HPDE6-E6E7 (cell line): ENCODE measurements at regions not wholly inside any gene's neighbourhood (a gene's known extent, or its start where the extent isn't known, plus 50 kb on each side); places are given as distances from the start of the nearest gene placed in this dataset.

ENCODE experiments used
- DNase-seq: peaks from one replicate; pipeline ENCODE4 v3.0.0; 2011; ENCODE audit warnings: missing footprints; ENCODE audit errors: extremely low spot score

DNA sequence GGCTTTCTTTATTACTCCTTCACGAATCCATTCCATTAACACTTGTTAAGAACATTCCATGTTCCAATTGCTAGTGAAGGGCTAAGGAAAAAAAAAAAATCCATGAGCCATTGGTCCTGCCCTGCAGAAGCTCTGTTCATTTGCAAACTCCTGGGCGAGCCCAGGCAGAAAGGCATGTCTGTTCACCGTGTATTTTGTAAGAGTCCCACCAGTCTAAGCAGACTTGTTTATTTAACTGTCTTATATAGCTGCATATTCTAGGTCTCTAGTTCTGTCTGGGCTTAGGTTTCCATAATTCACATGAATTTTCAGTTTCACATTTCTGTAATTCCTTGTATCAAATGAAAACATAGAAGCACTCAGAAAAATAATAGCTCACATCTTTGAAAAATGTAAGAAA, 97.4 kb upstream of the POU2AF2 start:
- no peak for DNase-seq

DNA sequence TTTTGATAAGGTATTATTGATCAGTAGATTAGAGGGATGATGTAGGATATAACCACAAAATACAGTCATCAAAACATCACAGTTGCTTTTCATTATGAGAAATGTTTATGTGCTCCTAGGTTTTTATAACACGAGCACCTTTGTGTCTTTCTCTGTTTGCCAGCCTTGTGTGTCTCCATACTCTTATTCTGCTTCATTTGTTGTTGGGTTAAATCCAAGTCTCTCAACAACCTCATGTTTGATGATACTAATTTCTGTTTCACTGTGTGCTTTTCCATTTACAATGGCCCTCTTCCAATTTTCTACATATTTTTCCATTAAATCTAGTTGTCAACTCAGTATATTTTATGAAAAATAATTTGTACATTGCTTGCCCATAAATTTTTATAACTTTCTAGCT, 107.7 kb upstream of the POU2AF2 start:
- DNase-seq, result no peak

DNA sequence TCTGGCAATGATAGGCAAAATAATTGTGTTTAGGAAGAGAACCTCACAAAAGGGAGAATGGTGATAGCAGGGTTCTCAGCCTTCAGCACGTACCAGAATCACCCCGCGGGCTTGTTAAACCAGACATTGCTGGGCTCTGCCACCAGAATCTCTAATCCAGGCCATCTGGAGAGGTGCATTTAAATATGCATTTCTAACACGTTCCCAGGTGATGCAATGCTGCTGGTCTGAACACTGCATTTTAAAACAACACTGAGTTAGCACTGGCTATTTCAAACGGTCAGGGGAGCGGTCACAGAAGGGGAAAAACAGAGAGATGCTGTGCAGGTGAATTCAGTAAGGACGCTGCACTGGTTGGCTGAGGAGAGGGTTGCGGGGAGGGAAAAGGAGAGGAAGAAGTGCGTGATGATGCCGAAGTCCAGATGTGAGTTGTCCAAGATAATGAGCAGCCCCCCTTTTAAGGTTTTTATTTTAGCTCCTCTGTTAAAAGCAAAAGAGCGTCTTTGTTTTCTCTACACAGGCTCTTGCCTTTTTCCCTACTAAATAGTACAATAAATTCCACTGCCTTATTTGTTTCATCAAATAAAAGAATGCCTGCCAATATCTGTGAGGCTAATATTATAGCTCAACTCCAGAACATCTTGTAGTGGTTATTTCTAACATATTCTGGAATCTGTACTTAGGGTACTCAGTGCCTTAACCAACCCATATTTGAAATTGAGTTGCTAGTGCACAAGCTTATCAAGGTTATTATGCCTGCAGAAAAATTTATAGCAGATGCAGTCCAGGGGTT, 109.6 kb upstream of the POU2AF2 start:
- DNase-seq, result no peak

DNA sequence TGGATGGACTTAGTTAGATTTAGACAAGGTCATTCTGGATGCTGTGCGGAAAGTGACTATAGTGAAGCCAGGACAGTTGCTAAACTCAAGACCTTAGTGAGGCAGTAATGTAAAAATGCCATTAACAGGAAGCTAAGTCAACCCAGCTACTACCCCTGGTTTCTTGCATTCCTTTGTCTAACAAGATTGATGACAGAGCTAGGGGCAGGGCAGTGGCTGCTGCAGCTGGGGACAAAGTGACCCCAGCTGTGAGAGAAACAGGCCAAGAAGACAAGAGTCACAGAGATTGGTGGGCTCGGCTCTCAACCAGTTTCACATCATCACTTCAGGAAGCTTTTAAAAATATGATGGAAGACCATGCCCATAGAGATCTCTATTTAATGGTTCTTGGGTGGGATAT, 110.4 kb upstream of the POU2AF2 start:
- no peak for DNase-seq

DNA sequence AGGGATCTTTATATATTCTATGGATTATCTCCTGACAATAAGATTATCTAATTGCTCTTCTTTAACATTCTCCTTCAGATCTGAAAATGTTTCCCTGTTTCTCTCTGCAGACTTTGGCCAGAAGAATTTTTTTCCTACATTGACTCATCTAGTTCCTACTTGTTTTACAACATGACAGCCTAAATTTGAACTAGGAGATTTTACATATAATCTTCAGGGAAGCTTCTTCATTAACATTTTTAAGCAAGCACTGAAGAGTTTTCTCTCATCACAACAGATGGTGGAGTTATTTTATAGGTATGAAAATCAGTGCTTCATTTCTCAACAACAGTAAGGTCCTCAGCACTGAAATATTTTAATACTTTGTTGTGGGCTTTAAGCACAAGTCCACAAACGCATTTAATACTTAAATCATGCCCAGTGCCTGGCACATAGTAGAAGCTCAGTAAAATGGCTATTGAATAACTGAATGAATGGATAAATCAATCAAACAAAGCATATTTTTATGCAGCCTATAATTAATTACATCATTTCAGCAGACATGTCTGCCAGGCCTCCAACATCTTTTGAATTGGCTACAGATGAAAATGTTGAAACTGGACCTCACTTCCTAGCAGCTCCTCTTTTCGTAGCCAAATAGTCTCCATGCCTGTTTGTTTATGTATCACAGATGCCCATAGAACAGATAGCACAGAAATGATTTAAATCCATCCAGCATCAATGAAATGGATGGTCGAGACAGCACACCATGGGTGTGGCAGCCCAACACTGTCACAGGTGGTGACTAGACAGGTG, 117.3 kb upstream of the POU2AF2 start:
- no peak for DNase-seq

DNA sequence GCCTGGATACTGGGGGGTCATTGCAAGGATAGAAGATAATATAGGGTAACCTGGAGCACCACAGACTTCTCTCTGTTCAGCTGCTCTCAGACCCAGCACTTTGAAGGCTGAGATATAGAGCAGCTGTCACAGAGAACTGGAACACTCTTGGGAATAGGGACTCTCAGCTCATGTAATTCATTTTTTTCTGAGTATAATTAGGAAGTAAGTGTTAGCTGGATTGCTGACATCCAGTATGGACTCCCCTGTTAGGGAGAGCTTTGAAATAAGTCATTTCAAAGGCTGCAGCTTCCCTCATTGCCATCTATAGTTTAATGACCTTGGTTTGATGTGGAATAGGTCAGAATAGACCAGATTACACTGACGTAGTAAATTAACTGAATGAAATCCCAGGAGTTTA, 120.8 kb upstream of the POU2AF2 start:
- no peak for DNase-seq

DNA sequence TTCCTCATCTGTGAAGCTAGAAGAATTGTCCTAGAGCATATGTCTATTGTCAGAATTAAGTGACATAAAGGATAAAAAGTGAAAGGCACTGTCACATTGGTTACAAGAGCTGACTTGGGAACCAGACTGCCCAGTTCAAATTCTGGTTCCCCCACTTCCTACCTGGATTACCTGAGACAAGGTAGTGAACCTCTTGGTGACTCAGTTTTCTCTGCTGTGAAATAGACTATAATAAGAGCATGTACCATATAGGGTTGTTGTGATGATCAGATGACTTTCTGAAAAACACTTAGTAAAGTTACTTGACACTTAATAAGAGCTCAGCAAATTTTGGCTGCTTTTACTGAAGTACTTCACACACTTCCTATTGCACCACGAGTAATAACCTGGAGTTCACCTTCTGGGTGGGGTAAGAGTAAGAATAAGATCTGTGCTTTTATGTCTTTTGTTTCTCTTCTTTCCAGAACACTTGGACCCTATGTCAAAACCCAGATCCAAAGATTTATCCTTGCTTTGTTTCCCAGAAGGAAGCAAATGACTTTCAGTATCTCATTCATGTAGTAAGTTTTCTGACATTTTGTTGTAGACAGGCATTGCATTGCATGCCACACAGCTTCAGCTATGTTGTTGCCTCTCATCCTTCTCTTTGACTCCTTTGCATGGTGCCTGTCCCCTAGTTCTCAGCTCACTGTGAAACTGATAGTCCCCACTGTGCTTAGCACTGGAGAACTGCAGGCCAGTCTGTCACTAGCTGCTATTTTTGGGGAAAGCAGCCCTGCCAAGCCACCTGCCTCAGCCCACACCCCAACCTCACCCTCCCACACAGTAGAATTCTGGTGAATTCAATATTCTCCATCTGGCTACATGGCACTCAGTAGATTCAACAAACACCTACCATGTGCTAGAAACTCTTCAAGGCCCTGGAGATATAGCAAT, 121.8 kb upstream of the POU2AF2 start:
- no peak for DNase-seq

DNA sequence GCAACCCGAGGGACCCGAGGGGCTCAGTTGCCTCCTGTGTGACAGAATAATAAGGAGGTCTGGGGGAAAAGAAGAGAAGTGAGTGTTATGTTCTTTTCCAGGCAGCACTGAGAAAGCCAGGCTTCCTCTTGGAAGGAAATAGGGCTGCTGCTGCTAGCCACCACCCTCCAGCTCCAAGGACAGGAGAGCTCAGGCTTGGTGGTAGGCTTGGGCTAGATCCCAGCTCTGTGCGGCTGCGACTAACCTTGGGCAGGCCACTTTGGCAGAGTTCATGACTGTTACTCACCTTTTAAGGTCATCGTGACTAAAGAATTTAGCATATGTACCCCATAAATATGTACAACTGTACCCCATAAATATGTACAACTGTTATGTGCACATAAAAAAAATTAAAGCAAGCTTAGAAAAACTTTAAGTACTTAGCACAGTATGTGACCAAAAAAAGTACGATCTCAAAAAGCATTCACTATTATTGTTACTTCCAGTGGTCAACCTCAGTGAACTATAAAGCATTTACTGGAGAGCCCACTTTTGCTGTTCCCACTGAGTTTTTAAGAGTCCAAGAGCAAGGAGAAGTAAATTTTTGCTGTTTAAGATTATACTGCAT, 124.7 kb upstream of the POU2AF2 start:
- no peak for DNase-seq

DNA sequence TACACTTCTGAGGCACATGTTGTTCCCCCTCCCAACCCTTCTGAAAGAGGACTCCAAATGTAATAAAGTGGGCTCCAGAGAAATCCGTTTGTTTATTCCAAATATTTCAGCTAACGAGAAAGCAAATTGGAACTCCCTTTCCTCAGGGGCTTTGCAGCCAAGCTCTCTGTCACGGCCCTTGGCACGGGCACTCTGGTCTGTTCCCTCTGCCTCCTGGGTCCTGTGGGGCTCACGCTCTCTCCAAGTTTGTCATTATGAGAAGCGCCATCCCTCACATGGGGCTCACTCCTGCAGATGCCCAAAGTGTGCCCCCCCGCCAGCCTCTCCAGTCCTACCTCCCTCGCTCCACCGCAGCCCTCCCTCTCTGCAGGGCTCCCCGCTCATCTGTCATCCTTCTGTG, 125.4 kb upstream of the POU2AF2 start:
- no peak for DNase-seq

DNA sequence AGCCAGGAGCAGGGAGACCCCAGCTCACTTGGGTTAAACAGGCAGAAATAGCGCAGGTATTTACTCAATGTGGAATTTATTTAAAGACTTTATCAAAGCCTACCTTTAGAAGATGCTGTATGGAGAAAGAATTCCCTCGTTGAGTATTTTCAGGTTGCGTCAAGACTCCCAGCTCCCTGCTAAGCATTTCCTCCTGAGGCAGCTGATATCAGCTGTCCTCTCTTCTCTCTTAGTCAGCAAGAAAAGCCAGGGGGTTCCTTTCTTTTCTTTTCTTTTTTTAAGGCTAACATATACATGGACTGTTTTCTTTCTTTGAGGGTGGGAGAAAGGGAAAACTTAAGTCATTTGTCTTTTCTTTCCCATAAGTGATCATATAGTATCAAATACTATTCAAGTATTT, 125.8 kb upstream of the POU2AF2 start:
- no peak for DNase-seq

DNA sequence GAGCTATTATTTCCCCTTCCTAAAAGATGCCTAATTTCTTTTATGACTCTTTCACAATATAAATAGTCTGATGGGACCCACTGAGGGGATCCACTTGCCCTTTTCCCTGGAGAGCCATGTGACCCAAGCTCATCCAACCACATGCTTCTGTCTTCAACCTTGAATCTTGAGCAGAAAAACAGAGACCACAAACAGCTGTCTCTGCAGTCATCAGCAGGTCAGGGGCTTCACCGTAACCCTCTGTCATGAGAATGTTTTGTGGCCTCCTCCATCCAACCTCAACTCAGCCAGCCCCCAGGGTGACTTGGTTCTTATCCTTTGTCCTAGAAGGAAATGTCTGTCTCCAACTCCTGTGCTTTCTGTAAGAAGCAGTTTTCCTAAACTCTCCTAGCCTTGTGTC, 129.6 kb upstream of the POU2AF2 start:
- DNase-seq, result no peak

DNA sequence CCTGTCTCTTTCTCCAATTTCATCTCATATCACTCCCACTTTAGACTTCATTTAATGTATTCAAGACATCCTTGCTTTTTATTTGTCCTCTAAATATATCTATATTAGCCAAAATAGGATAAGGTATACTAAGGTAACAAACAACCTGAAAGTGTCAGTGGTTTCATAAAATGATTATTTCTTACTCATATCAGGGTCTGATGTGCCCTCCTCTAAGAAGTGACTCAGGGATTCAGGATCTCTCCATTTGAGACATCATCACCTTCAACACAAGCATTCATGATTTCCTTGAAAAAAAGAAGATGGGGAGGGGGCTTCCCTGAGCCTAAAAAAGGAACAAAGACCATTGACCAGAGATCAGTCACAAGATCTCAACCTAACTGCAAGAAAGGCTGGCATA, 131.4 kb upstream of the POU2AF2 start:
- no peak for DNase-seq

DNA sequence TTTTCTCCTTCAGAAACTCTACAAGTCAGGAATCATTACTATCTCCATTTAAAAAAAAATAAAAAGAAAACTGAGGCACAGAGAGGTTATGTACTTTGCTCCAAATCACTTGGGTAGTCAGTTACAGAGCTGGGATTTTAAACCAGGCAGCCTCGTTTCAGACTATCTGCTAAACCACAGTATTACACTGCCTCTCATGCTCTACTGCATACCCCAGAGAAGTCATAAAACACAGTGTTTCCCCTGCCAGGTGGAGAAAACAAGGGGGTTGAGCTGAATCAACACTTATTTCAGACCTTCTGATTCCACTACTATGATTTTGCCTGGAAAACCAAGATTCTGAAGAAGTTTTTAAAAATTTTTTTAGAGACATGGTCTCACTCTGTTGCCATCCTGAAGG, 132.9 kb upstream of the POU2AF2 start:
- DNase-seq, result no peak

DNA sequence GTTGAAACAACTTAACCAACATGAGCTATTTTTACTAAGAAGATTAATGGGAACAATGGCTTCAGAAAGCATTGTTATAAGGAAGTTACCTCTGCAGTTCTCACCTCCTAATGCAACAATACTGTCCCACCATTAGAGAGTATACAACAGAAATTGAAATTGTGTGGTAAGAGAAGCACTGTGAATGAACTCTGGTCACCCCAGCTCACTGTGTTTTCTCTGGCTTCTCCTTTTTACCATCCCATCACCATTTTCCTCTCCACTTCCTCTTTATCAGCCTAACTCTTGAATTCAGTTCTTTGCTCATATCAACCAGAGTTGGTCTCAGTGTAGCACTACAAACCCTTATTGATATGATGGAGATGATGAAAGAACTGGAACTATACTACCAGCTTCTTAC, 138.0 kb upstream of the POU2AF2 start:
- DNase-seq, result no peak

DNA sequence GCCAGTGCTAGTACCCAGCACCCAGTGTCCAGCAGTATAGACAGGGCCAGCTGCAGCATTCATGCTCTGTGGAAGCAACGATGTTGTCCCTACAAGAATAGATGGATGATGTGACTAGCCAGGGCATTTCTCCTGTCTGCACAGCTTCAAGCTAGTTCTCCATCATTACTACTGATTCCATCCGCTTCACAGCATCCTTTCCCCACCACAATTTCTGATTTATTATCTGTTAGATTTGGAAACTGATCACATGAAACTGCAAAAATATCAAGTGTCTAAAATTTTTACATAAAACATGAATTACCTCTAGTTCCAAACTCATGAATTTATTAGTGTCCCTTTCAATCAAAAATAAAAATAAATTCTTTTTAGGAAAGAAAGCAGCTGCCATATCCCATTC, 138.9 kb upstream of the POU2AF2 start:
- no peak for DNase-seq

DNA sequence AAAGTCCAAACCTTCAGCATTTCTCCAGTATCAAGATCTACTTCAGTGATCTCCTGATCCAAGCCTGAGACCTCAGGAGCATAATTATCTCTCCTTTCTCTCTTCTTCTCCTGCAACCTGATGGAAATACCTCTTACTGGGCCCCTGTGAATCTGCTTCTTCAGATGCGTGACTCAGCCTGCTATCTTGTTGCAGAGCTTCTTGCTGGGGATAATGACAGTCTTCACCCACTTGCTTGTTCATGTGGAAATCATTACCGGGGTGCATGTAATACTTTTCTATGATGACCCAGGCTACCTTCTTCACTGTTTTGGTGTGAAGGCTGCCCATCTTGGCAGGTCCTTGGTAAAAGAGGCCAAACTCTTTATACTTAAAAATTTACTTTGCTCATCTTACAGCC, 140.0 kb upstream of the POU2AF2 start:
- DNase-seq, result no peak

DNA sequence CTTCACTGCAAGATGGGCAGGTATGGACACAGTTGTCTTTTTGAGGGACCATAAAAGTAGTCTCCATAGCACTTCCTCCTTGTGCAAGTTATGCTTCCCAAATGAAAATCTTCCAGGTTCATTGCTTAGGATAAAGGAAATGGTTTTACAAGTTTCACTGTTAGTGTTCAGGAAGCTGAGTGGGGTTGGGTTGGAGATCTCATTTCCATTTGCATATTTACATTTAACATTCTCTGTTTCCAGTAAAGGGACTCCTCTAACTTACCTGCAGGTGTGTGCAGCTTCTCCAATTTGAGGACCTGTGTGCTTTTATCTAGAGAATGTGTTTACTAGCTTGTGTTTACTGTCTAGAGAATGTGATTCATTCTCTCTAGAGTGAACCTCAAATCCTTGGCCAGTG, 141.3 kb upstream of the POU2AF2 start:
- DNase-seq, result no peak

DNA sequence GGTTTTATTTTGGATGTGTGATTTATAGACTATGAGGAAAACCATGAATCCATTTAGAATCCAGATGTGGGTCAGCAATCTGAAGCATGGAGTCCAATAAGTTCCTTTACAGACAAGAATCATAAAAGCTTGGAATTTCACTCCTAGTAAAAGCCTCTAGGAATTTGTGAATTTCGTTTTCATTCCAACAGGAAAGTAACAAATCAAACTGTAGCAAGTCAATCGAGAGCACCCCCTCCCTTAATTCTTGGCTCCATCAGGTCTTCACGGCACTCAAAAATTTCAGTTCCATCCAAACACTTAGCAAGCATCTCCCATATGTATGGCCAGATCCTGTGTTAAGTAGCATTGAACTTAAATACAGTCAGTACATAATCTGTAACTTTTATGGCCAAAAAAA, 143.6 kb upstream of the POU2AF2 start:
- no peak for DNase-seq

DNA sequence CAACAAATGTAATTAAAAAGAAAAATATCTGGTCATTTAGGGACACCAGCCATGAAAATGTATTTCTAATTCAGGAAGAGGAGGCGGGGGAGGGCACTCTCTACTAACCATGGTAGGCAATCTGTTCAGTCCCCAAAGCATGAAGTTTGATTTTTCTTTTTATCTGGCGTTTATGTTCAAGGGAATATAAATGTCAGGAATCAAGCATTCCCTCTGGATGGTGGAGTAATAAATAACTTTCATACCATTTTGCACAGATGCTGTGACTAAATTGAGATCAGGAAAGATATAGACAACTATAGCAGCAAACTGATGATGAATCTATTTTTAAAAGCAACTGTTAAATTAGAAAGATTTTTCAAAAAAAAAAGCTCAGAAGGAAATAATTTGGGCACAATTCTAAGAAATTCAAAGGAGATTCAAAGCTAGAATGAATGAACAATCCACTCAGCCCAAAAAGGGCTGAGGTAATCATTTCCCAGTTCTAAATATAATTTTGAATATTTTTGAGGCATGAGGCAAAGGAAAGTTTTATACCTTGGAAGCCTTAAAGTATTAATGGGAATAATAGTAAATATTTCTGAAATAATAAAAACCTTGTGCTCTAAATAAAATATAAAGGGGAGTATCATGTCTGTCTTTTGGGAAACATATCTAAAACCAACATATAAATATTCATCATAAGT, 146.4 kb upstream of the POU2AF2 start:
- no peak for DNase-seq

DNA sequence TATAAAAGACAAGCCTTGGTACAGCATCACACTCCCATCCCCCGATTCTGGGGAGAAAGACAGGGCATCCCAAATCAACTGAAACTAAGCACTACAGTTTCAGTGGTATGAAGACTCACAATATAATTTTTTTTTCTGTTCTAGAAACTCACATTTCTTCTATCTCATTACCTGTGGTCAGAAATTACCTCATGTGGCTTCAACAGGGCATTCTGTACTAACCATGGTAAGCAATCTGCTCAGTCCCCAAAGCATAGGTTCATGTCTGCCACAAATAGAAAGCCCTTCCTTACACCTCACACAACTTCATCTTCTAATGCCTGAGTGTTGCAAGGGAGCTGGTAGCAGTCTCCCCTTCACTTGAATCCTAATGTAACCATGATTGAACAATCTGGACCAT, 147.4 kb upstream of the POU2AF2 start:
- DNase-seq, result no peak

DNA sequence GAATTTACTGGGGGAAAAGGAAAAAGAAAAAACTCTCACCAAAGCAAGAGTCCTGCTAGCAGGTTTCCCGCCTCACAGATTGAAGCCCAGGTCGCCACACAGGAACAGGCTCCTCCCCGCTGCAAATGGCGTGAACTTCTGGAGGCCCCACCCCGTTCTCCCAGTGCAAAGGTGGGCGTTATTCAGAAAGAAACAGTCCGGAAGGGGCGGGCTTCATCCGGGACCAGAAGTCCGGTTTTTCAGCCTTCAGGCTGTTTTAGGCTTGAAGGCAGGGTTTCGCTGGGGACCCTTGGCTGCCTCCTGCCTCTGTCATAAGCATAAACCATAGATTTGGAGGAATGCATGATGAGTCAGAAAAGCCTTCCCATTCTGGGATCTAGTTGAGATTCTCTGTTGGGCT, 148.3 kb upstream of the POU2AF2 start:
- DNase-seq, result no peak
